Cerebellar cortex (tissue), 1 donor: ENCODE measurements at regions not wholly inside any gene's neighbourhood (a gene's known extent, or its start where the extent isn't known, plus 50 kb on each side); places are given as distances from the start of the nearest gene placed in this dataset.

Source experiments
- DNase-seq: peaks from one replicate; pipeline ENCODE4 v3.0.0-alpha.2; 2015; ENCODE audit warnings: low spot score

GRCh38 chr3:193827871-193828270 is 234.9 kb downstream of the OPA1 start:
- no peak for DNase-seq

- DNase-seq, result no peak
Observed at GRCh38 chr3:193828477-193828876, 235.5 kb downstream of the OPA1 start.

GRCh38 chr3:193829781-193830180 is 236.8 kb downstream of the OPA1 start:
- DNase-seq, result no peak

- no peak for DNase-seq
Observed at GRCh38 chr3:193830791-193831191, 237.8 kb downstream of the OPA1 start.

GRCh38 chr3:193831495-193832455 is 238.8 kb downstream of the OPA1 start:
- peak; percentile 9 for DNase-seq

GRCh38 chr3:193832833-193833413 is 239.9 kb downstream of the OPA1 start:
- DNase-seq, result no peak

GRCh38 chr3:193833592-193833991 is 240.6 kb downstream of the OPA1 start:
- DNase-seq, result no peak

GRCh38 chr3:193835414-193835813 is 242.4 kb downstream of the OPA1 start:
- DNase-seq, result no peak

- no peak for DNase-seq
Observed at GRCh38 chr3:193836511-193836910, 243.5 kb downstream of the OPA1 start.

- DNase-seq, result no peak
Observed at GRCh38 chr3:193836918-193837317, 243.9 kb downstream of the OPA1 start.

GRCh38 chr3:193837347-193837827 is 244.4 kb downstream of the OPA1 start:
- DNase-seq, result no peak

- no peak for DNase-seq
Observed at GRCh38 chr3:193840111-193840641, 247.2 kb downstream of the OPA1 start.

GRCh38 chr3:193841581-193841980 is 248.6 kb downstream of the OPA1 start:
- no peak for DNase-seq

GRCh38 chr3:193842029-193842798 is 249.2 kb downstream of the OPA1 start:
- no peak for DNase-seq

GRCh38 chr3:193842832-193843473 is 249.9 kb downstream of the OPA1 start:
- DNase-seq, result no peak

- DNase-seq, result no peak
Observed at GRCh38 chr3:193843474-193844301, 250.7 kb downstream of the OPA1 start.

GRCh38 chr3:193844472-193844871 is 251.5 kb downstream of the OPA1 start:
- no peak for DNase-seq

- no peak for DNase-seq
Observed at GRCh38 chr3:193845144-193845543, 252.1 kb downstream of the OPA1 start.

- DNase-seq, result no peak
Observed at GRCh38 chr3:193846569-193846968, 253.6 kb downstream of the OPA1 start.

GRCh38 chr3:193847402-193847801 is 254.4 kb downstream of the OPA1 start:
- no peak for DNase-seq

GRCh38 chr3:193848547-193848946 is 255.5 kb downstream of the OPA1 start:
- no peak for DNase-seq
